ENCODE measurements at regions not wholly inside any gene's neighbourhood (a gene's known extent, or its start where the extent isn't known, plus 50 kb on each side); places are given as distances from the start of the nearest gene placed in this dataset.
"Not testable (repeated sequence)": the region's sequence is repeated elsewhere in the genome, so short reads cannot be mapped to it uniquely, and the experiment has no call there.

DNA sequence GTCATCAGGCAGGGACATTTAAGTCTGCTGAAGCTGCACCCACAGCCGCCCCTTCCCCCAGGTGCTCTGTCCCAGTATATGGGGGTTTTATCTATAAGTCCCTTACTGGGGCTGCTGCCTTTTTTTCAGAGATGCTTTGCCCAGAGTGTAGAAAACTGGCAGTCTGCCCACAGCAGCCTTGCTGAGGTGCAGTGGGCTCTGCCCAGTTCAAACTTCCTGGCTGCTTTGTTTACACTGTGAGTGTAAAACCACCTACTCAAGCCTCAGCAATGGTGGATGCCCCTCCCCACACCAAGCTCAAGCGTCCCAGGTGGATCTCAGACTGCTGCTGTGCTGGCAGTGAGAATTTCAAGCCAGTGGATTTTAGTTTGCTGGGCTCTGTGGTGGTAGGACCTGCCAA is 114.2 kb upstream of the GLRA1 start:
- TF ChIP-seq, protein P1, sequence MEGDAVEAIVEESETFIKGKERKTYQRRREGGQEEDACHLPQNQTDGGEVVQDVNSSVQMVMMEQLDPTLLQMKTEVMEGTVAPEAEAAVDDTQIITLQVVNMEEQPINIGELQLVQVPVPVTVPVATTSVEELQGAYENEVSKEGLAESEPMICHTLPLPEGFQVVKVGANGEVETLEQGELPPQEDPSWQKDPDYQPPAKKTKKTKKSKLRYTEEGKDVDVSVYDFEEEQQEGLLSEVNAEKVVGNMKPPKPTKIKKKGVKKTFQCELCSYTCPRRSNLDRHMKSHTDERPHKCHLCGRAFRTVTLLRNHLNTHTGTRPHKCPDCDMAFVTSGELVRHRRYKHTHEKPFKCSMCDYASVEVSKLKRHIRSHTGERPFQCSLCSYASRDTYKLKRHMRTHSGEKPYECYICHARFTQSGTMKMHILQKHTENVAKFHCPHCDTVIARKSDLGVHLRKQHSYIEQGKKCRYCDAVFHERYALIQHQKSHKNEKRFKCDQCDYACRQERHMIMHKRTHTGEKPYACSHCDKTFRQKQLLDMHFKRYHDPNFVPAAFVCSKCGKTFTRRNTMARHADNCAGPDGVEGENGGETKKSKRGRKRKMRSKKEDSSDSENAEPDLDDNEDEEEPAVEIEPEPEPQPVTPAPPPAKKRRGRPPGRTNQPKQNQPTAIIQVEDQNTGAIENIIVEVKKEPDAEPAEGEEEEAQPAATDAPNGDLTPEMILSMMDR (IDR thresholded peaks at IDR 0.05; ENCODE audit: low read depth, low read length), result not testable (repeated sequence)
- not testable (repeated sequence) for TF ChIP-seq EZH2phosphoT487 (IDR thresholded peaks at IDR 0.05; ENCODE audit: low read depth)

All from OCI-LY3 (cell line).